ENCODE measurements at regions not wholly inside any gene's neighbourhood (a gene's known extent, or its start where the extent isn't known, plus 50 kb on each side); places are given as distances from the start of the nearest gene placed in this dataset.

GRCh38 chr5:97418462-97418861, 235.4 kb upstream of the RIOK2 start:
- Histone ChIP-seq H3K9me3 (ENCODE audit: control insufficient read depth in 4 of 4, insufficient read depth in 3 of 4, low read length in 3 of 4) (no peaks in the 10 kb centered on the region), H3K4me1 (ENCODE audit: control insufficient read depth in 5 of 5, insufficient read depth in 5 of 5, low read length in 5 of 5) (no peaks in the 10 kb centered on the region), H3K27ac (ENCODE audit: low read depth in 1 of 2, low read length in 1 of 2) (no peak overlapping the region), H3K4me3 (no peak overlapping the region), H3K27me3 (ENCODE audit: control insufficient read depth in 3 of 3, insufficient read depth in 3 of 3, low read length in 2 of 3) (no peaks in the 10 kb centered on the region), H3K36me3 (ENCODE audit: control insufficient read depth in 4 of 4, insufficient read depth in 4 of 4, low read length in 4 of 4) (no peaks in the 10 kb centered on the region), H3K9ac (ENCODE audit: insufficient read depth in 1 of 2, low read length in 2 of 2) (no peak overlapping the region)
- ATAC-seq (ENCODE audit: insufficient read depth, low FRiP score) = no peak
- no peak for TF ChIP-seq CTCF (IDR thresholded peaks at IDR 0.05; ENCODE audit: control extremely low read depth, extremely low read depth)
- WGBS, 2 donors = 0 to 100% methylated on average over 1 of the region's 1 CpG
- DNase-seq = no peak

- DNase-seq (peak in 2 of 3 donors; percentile 40 to 51), ATAC-seq (ENCODE audit: insufficient read depth, low FRiP score) (no peak)
- Histone ChIP-seq H3K4me1 (ENCODE audit: control insufficient read depth in 5 of 5, insufficient read depth in 5 of 5, low read length in 5 of 5) (no peaks in the 10 kb centered on the region), H3K9ac (ENCODE audit: insufficient read depth in 1 of 2, low read length in 2 of 2) (no peak overlapping the region), H3K9me3 (ENCODE audit: control insufficient read depth in 4 of 4, insufficient read depth in 3 of 4, low read length in 3 of 4) (no peaks in the 10 kb centered on the region), H3K27ac (ENCODE audit: low read depth in 1 of 2, low read length in 1 of 2) (no peak overlapping the region), H3K4me3 (no peak overlapping the region), H3K36me3 (ENCODE audit: control insufficient read depth in 4 of 4, insufficient read depth in 4 of 4, low read length in 4 of 4) (no peaks in the 10 kb centered on the region), H3K27me3 (ENCODE audit: control insufficient read depth in 3 of 3, insufficient read depth in 3 of 3, low read length in 2 of 3) (no peaks in the 10 kb centered on the region)
- WGBS, 2 donors = 35 to 68% methylated on average over 1 of the region's 1 CpG
- no peak for TF ChIP-seq CTCF (IDR thresholded peaks at IDR 0.05; ENCODE audit: control extremely low read depth, extremely low read depth)
Measured at GRCh38 chr5:97420646-97421045, 237.6 kb upstream of the RIOK2 start.

GRCh38 chr5:97422678-97423077, 239.6 kb upstream of the RIOK2 start:
- no peak overlapping the region for H3K9ac ChIP-seq (ENCODE audit: insufficient read depth in 1 of 2, low read length in 2 of 2)
- no peak overlapping the region for H3K4me3 ChIP-seq
- no peak for ATAC-seq (ENCODE audit: insufficient read depth, low FRiP score)
- H3K27ac ChIP-seq (ENCODE audit: low read depth in 1 of 2, low read length in 1 of 2) = no peak overlapping the region
- H3K36me3 ChIP-seq (ENCODE audit: control insufficient read depth in 4 of 4, insufficient read depth in 4 of 4, low read length in 4 of 4) = no peaks in the 10 kb centered on the region
- H3K27me3 ChIP-seq (ENCODE audit: control insufficient read depth in 3 of 3, insufficient read depth in 3 of 3, low read length in 2 of 3) = no peaks in the 10 kb centered on the region
- DNase-seq = no peak
- 81 to 85% methylated on average over 3 of the region's 3 CpGs for WGBS, 2 donors
- no peaks in the 10 kb centered on the region for H3K9me3 ChIP-seq (ENCODE audit: control insufficient read depth in 4 of 4, insufficient read depth in 3 of 4, low read length in 3 of 4)
- TF ChIP-seq CTCF (IDR thresholded peaks at IDR 0.05; ENCODE audit: control extremely low read depth, extremely low read depth) = no peak
- H3K4me1 ChIP-seq (ENCODE audit: control insufficient read depth in 5 of 5, insufficient read depth in 5 of 5, low read length in 5 of 5) = no peaks in the 10 kb centered on the region

- Histone ChIP-seq H3K9ac (ENCODE audit: insufficient read depth in 1 of 2, low read length in 2 of 2) (no peak overlapping the region), H3K4me3 (no peak overlapping the region), H3K9me3 (ENCODE audit: control insufficient read depth in 4 of 4, insufficient read depth in 3 of 4, low read length in 3 of 4) (no peaks in the 10 kb centered on the region), H3K27ac (ENCODE audit: low read depth in 1 of 2, low read length in 1 of 2) (no peak overlapping the region), H3K36me3 (ENCODE audit: control insufficient read depth in 4 of 4, insufficient read depth in 4 of 4, low read length in 4 of 4) (no peaks in the 10 kb centered on the region), H3K4me1 (ENCODE audit: control insufficient read depth in 5 of 5, insufficient read depth in 5 of 5, low read length in 5 of 5) (no peaks in the 10 kb centered on the region), H3K27me3 (ENCODE audit: control insufficient read depth in 3 of 3, insufficient read depth in 3 of 3, low read length in 2 of 3) (no peaks in the 10 kb centered on the region)
- ATAC-seq (ENCODE audit: insufficient read depth, low FRiP score) = no peak
- WGBS, 2 donors = 73 to 81% methylated on average over 4 of the region's 4 CpGs
- no peak for DNase-seq
- TF ChIP-seq CTCF (IDR thresholded peaks at IDR 0.05; ENCODE audit: control extremely low read depth, extremely low read depth) = no peak
Measured at GRCh38 chr5:97425511-97425910, 242.5 kb upstream of the RIOK2 start.

Measured in lung (tissue), 11 donors.